Left renal cortex interstitium (tissue), 4 donors: ENCODE measurements at regions not wholly inside any gene's neighbourhood (a gene's known extent, or its start where the extent isn't known, plus 50 kb on each side); places are given as distances from the start of the nearest gene placed in this dataset.

Experiments used
- DNase-seq, 4 donors: peaks; one replicate each; pipeline ENCODE4 v3.0.0-alpha.2; 2013; ENCODE audit warnings: low read depth in 4 of 4, low spot score in 2 of 4, missing footprints in 1 of 4

DNA sequence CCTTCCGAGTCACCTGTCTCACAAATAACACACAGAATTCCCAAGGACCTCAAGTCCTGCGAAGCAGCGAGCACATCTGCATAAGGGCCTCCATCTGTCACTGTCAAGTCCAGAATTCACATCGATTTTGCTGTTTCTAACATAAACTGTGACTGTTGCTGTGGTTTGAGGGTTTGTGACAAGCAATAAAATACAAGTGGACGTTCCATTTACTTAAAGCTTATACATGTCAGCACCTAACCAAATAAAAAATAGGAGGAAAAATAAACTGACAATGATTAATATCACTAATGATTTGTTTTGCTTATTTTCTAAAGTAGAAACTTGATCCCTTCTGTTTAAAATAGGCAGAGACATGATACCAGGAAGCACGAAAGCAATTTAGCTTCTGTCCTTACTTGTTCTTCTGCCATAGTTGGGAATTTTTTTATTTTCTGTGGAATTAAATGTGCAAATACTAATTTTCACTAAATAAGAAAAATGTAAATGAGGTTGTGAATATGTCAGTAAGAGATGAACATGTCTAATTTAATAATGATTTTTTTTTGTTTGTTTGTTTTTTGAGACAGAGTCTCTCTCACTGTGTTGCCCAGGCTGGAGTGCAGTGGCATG, 279.1 kb downstream of the FGF9 start:
- no peak for DNase-seq

DNA sequence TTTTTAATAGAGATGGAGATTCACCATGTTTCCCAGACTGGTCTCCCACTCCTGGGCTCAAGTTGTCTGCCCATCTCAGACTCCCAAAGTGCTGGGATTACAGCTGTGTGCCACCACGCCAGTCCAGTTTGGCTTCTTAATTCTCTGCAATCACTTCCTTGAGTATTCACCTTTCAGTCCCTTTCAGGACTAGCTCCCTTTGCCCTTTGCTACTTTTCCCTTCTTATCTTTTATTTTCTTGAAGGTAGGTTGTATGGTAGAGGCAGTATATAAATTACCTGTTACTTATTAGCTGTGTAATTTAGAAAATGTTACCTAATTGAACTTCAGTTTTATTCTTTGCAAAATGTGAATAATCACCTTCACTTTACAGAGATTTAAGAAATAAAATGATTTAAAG, 285.8 kb downstream of the FGF9 start:
- no peak for DNase-seq

DNA sequence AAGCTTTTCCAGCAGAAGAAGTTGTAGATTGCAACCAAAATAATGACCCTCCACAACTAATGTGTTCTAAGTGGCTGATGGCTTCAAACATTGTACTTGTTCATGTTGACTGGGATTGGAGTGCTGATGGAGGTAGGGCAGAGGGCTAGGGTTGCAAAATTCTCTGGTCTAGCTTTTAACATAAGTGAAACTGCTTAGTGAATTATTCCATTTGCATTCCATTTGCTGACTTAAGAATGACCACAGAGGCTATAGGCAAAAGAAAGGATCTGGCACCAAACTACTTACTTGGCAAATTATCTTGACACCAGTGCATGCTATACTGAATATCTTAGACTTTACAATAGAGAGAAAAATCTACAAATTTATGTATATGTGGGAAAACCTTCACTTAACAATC, 287.0 kb downstream of the FGF9 start:
- DNase-seq = no peak

DNA sequence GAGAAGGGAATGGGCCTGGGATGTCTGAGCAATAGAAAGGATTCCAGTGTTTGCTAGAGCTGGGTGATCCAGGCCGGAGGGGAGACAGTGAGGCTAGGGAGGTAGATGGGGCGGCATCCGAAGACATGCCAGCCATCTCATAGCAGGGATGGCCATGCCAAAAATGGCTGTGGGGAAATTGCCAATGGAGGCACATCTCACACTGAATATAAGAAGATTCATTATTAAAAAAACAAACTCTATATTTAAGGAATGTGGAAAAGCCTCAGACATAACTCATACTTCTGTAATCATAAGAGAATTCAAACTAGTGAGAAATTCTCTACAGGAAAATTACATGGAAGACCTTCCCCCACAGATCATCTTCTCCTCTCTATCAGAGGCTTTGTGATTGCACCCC, 289.2 kb downstream of the FGF9 start:
- no peak for DNase-seq

DNA sequence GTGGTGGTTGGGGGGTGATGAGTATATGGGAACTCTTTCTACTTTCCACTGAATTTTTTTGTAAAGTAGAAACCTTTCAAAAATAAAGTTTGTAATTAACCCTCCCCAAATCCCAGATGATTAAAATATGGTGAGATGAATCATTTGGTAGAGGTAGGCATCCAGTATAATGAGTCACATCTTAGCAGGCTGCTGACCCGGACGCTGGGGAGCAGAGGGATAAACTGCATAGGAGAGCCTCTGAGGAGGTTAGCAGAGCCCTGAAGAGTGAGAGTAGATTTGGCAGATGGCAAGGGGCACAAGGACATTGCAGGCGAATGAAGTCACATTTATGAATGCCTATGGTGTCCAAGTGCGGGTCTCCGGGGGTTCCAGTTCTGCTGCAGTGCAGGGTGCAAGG, 293.8 kb downstream of the FGF9 start:
- no peak for DNase-seq

DNA sequence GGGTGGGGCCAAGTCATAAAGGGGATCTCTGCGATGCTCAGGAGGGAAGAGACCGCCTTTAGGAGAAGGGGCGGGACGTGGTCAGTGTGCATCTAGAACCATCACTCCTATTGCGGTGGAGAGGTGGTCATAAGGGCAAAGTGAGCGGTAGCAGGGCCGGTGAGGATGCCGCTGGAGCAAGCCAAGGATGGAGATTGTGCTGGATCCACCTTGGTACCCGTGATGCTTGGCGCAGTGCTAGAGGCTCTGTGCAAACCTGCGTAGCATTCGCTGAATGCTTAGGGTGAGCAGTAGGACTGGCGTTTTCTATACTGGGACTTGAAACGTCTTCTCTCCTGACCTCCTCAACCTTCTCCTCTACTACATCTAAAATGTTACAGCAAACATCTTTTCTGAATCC, 294.2 kb downstream of the FGF9 start:
- no peak for DNase-seq

DNA sequence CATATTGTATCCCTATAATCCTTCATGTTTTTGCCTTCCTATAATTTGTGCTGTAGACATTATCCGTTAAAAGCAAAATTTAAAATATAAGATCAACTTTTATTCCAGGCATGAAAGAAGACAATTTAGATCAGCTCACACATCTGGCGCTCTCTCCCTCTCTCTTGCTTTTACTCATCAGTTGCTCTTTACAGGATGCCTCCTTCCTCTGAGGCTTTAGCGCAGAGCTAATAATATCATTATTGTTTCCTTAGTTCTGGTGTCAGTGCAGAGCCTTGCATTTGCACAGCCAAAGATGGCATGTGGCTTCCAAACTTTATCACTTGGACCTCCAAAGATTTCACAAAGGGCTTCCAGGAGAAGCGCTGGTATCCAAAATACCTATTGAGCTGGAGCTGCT, 295.1 kb downstream of the FGF9 start:
- no peak for DNase-seq

DNA sequence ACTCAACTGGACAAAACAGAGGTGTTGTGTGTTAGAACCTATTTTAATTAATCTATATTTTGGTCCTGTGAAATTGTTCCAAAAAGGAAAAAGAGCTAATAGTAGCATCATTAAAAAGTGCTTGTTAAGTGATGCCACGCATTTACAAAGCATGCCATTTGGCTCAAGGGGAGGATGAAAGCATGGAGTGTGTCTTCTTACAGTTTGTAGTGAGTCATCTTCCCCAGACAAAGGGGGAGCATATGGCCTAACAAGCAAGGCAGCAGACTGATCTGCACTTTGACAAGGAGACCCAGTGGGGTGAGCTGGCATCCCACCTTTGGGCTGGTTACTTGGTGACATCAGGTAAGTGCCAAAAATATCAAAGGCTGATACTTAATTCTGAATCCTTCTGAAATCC, 297.0 kb downstream of the FGF9 start:
- DNase-seq = no peak

DNA sequence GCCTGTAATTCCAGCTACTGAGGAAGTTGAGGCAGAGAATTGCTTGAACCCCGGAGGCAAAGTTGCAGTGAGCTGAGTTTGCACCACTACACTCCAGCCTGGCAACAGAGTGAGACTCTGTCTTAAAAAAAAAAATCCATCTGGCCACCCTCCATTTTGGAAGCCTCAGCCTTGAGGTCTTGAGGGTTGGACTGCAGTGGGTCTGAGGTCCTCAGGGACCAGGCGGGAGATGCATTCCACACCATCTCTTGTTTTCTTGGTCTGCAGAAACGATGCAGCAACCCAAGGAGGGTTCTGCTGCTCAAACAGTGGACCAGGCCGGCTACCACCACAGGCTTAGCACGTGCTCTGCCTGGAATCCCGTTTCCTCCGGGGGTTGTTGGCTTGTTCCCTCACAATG, 299.3 kb downstream of the FGF9 start:
- no peak for DNase-seq

DNA sequence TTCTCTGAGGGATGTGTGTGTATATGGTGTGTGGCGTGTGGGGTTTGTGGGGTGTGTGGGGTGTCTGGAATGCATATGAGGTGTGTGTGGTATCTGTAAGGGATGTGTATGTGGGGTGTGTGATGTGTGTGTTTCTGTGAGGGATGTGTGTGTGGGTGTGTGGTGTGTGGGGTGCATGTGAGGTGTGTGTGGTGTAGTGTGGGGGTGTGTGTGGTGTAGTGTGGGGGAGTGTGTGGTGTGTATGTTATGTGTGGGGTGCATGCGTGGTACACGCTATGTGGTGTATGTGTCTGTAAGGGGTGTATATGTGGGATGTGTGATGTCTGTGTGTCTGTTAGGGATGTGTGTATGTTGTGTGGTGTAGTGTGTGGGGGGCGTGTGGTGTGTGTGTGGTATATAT, 300.0 kb downstream of the FGF9 start:
- no peak for DNase-seq

DNA sequence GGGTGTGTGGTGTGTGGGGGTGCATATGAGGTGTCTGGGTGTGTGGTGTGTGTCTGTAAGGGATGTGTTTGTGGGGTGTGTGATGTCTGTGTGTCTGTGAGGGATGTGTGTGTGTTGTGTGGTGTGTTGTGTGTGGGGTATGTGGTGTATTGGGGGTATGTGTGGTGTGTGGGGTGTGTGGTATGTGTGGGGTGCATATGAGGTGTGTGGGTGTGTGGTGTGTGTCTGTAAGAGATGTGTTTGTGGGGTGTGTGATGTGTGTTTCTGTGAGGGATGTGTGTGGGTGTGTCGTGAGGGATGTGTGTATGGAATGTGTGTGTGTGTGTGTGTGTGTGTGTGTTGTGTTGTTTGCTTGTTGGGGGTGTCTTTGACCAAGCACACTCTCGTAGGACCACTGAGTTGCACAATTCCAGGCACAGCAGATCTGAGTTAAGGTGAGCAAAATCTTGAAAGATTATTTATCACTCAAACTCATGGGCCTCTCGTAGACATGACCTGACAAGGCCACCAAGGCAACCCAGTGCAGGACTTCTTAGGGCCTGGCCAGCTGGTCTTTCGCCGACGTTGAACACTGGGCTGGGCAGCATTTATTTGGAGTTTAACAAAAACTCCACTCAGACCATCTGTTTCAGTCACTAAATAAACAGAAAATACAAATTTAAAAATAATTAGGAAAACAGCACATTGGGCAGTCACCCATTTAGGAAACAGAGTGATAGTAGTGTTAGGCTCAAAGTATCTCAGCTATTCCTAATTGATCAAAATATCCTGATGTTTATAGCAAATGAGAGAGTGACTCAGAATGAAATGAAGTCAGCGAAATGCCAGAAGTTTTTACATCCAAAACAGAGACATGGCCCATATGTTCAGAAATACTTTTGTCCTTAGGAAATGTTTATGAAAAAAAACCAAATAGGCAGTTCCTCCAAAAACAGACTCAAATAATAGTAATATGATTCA, 301.1 kb downstream of the FGF9 start:
- peak in 2 of 4 donors; percentile 17 to 46 for DNase-seq

DNA sequence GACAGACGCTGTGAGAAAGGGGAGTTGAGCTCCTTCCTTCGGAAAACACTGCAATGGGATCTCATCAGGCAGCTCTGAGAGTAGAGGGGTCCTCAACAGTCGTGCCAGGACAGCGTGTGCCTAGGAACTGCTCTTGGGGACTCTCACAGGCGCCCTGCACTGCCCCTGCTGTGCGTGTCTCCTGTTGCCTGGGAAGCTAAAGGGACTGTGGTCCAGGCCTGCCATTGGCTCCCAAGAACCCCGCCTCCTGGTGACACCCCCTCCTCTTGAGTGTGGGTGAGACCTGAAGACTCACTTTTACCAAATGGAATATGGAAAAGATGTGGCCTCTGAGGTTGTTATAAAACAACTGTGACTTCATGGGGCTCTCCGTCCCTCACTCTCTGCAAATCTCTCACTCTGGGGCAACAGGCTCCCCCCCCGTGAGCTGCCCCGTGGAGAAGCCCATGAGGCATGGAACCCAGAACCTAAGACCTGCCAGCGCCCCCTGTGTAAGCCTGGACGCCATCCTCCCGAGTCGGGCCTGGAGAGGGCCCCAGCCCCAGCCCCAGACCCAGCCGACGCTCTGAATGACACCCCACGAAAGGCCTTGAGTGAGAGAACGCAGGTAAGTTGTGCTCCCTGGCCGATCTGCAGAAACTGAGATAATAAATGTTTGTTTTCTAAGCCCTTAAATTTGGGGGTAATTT, 302.7 kb downstream of the FGF9 start:
- no peak for DNase-seq

DNA sequence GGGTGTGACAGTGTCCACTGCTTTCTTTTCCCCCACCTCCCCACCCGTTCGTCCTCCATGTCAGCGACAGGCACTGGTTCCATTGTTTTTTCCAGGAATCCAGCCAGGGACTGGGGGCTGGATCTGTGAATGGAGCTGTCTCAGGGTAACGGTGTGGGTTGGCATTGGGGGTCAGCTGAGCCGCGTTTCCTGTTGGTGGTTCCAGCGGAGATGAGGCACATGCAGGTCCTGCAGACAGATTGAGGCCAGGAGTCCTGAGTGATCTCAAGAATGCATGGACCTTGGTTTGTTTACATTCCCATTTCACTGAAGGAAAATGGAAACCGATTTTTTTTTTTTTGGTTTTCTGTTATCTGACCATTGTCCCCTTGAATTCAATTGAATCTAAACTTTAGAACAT, 303.9 kb downstream of the FGF9 start:
- DNase-seq = no peak

DNA sequence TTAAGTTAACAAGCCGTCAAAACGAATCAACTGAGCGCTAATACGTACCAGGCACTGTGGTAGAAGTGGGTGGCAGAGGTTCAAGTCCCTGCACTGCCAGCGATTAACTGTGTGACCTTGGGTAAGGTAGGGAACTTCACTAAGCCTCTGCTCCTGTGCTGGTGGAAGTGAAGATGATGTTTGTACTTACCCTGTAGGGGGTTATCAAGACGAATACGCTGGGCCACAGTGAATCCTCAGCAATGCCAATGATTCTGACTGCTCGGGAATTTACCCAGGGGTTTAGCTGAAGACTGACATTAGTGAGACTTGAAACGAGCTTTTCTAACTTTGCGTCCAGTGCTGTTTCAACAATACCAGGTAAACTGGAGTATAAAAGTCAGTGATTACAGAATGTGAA, 305.3 kb downstream of the FGF9 start:
- no peak for DNase-seq

DNA sequence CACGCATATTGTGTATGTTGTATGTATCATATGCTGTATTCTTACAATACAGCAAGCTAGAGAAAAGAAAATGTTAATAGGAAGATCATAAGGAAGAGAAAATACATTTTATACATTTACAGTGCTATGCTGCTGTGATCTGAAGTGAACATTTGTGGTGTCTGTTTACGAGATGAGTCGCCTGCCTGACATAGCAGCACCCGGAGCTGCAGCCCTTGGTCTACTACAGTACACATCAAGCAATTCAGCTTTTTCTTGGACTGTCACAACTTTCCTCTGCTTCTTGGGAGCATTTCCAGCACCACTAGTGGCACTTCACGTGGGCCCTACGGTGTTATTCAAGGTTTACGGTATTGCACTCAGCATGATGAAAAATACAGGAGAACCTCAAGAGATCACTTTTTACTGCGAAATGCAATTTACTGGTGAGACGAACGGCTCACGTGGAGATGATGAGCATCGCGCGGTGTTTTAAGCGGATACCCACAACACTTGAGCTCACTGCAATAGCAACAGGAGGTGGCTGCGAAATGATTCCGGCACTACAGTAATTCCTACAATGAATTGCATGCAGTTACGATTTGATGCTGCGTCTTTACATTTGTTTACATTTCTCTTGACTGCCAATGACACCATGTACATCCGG, 308.4 kb downstream of the FGF9 start:
- no peak for DNase-seq

DNA sequence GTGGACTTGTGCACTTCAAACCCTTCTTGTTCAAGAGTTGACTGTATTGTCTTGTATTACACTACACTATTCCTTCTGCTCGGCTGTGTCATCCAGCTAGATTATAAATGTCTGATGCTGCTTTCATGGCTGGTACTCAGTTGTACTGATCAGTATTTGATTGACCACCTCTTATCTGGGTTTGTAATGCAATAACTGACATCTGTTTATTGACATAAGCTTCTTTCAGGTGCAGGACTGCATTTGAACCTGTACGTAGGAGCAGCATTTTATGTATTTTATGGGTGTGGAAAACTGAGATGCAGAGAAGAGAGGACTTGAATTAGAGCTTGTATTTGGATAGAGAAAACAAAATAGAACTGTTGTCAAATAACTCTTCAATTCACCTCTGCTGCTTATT, 309.2 kb downstream of the FGF9 start:
- no peak for DNase-seq

DNA sequence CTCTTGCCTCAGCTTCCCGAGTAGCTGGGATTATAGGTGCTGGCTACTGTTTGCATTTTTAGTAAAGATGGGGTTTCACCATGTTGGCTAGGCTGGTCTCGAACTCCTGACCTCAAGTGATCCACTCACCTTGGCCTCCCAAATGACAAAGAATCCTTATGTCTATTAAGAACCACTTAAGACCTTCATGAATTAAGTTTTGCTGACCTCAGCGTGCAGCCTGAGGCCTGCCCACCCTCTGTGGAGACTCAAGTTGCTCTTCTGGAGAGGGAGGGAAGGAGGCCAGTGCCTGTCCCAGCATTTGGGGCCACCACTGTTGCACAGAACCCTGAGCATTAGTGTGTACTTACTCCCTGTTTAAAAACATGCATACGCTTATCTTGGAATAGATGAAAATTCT, 313.3 kb downstream of the FGF9 start:
- no peak for DNase-seq

DNA sequence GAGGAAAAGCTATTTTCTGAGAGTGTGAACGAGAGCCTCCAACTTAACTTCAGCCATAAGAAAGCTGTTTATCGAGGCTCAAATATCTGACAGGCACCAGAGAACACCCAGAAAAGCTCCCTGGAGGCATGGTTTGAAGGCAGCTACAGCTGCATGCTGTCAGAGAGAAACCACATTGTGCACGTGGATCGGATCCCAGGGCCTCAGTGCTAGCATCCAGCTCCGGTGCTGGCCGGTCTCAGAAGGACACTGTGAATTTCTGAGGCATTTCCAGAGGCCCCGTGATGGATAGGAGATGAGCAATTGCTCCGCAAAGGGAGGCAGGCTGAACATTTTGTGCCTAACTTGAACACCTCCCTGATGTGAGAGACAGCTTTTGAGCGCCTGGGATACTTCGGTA, 315.7 kb downstream of the FGF9 start:
- DNase-seq = peak in 1 of 4 donors; percentile 16

DNA sequence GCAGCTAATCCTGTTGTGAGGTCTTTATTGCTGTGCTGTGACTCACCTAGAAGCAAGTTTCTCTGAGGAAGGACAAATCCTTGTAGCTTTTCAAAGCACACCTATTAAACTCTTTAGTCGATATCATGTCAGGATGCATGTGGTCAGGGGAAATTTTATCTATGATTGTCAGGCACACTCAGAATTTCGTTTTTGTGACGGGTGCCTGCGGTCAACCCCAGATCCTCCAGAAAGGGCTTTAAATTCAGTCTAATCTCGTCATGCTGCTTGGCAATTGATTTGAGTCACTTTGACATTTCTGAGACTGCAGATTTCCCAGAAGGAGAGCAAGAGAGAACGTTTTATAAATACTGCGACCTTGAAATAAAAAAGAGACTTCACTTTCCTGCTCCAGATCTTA, 316.9 kb downstream of the FGF9 start:
- DNase-seq = no peak

DNA sequence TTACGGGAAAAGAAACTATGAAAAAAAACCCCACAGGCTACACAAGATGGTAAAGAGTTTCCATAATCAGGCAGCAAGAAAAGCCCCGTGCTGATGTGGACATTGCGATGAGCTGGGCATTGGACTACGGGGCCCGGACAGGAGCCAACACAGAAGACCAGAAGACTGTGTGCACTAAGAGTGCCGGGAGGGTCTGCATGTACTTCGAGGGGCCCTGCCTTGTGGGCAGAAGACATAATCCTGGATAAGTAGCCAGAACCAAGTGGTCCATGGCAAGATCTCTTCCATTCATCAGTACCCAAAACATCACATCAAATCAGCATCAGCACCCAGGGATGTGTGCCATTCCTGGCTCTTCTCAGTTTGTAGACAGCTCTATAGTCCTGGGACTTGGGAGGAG, 317.8 kb downstream of the FGF9 start:
- no peak for DNase-seq

DNA sequence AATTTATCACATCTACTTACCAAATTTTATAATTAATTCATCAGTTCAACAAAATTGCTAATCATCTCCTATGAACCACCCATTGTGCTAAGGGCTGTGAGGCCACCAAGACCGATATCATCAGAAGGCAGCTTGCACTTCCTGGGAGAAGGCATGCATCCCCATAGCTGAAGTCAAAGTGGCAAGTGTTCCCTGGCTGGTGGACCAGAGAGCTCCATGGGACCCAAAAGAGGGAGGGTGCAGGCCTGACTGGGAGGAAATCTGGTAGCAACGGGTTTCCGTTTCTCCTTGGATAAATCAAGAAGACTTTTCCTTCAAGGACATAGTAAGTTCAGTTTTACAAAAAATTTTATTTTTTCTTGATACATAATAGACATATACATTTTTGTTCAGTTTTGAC, 325.2 kb downstream of the FGF9 start:
- DNase-seq = no peak
